GM19043 (cell line): ENCODE measurements at regions not wholly inside any gene's neighbourhood (a gene's known extent, or its start where the extent isn't known, plus 50 kb on each side); places are given as distances from the start of the nearest gene placed in this dataset.
"Not testable (repeated sequence)": the region's sequence is repeated elsewhere in the genome, so short reads cannot be mapped to it uniquely, and the experiment has no call there.

Source experiments
- ATAC-seq: cut with Tn5 transposase; IDR thresholded peaks from one replicate; pipeline ENCODE4 v1.9.1; 2021; ENCODE audit warnings: low read depth; ENCODE audit not compliant: unreplicated experiment

GRCh38 chr10:8304861-8305260, 250.4 kb downstream of the GATA3 start:
- no peak for ATAC-seq

- ATAC-seq = no peak
These were observed 251.6 kb downstream of the GATA3 start for GRCh38 chr10:8305876-8306652.

- ATAC-seq = no peak
These were observed 252.3 kb downstream of the GATA3 start for GRCh38 chr10:8306685-8307364.

- ATAC-seq = no peak
These were observed 256.4 kb downstream of the GATA3 start for GRCh38 chr10:8310930-8311329.

DNA sequence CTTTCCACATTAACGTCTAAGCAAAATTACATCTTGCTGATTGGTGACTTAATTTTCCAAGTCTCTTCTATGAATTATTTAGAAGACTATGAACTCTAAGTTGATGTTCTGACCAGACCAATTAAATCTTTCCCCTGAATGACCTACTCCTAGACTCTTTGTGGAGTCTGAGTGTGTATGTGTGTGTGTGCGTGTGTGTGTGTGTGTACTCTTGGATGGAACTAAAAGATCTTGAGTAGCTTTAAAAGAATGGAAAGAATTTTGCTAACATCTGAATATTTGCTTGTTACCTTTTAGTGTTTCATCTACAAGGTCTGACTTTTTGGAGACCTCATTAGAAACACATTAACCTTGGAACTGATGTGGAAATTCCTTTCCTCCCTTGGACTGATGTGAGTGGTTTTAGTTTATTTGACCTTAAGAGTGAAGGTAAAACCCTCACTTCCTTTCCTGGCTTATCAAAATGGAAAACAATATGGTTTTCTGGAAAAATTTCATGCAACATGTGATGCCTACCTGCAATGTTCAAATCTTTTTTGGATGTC, 257.1 kb downstream of the GATA3 start:
- ATAC-seq = no peak

DNA sequence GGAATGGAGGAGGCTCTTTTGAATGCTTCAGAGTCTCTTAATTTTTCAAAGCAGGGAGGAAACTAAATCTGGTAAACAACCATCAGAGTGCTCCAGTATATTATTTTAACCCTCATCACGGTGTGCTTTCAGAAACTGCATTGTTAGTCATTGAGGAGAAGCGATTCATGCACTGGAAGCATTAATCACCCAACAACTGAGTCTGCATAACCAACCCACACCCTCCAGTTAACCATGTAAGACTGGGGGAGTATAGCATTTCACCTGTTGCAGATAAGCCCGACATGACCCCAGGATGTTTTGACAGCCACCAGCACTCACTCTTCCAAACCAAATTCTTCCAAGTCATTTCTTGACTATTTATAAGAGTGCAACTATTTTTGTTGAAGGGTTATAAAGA, 257.6 kb downstream of the GATA3 start:
- no peak for ATAC-seq

DNA sequence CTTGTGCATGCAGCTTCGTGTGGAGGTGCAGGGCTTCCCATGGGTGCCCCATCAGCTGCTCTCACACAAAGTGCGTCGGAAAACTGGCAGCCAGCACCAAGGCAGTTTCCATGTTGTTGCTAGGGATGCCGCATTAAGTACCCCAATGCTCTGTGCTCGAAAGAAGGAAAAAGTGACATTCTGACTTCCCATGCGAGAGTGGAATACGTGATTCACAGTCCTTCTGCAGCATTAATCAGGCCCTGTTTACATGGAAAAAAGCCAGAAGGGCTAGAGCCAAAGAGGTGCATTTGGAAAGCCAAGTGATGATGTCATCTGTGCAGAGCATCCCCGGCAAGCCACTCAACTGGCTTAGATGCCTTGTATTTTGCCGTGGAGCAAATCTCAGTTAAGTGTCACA, 258.3 kb downstream of the GATA3 start:
- no peak for ATAC-seq

DNA sequence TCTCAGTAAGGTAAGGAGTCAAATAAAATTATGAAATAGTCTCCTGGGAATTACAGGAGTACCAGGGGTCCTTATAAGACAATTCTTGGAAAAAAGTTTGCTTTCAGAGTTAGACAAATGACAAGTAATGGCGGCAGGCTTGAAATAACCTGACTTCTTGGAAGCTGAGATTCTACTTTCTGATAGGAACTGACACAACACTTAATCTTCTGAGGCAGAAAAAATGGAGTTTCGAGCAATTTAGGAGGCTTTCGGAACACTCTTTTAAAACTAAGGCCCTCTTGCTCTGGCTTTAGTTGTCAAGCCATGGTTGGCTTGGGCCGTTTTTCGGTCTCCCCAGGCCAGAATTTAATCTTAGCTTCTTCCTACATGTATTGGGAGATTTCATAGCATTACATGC, 260.0 kb downstream of the GATA3 start:
- ATAC-seq = no peak

DNA sequence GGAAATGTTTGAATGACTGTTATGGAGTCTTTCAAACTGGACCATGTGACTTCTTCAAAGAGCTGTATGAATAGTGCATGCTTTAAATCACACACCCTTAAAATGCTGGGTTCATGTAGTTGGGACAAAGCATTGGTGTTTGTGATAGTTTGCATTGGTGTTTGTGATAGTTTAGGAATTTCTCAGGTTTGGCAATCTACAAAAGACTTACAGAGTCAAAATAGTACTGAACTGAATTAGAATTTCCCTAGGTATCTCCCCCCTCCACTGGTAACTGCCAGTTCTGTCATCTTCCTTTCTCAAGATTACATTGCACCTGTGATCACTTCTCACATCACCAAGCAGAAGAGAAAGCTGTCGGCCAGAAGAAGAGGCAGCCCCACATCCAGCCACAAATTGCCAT, 261.1 kb downstream of the GATA3 start:
- no peak for ATAC-seq

GRCh38 chr10:8316284-8316683, 261.8 kb downstream of the GATA3 start:
- no peak for ATAC-seq

DNA sequence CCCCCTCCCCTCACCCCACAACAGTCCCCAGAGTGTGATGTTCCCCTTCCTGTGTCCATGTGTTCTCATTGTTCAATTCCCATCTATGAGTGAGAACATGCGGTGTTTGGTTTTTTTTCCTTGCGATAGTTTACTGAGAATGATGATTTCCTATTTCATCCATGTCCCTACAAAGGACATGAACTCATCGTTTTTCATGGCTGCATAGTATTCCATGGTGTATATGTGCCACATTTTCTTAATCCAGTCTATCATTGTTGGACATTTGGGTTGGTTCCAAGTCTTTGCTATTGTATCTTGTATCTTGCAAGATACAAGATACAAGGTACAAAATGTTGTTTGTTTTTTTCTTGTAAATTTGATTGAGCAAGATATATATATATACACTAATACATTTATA, 263.9 kb downstream of the GATA3 start:
- not testable (repeated sequence) for ATAC-seq

DNA sequence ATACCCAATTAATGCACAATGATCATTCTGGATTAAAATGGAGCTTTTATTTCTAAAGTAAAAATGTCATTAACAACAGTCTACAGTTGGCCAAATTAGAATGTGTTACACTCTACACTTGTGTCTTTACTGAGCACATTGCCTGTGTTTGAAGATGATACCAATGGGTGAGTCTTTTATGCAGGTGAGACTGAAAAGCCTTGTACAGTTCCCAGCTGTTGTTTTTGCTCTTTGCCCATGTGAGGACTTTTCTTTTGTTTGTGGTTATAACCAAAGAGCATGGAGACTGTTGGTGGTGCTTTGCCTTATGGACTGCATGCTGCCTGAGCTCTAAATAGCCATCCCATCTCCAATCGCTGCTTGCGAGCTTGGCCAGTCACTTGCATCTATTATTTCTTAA, 264.5 kb downstream of the GATA3 start:
- ATAC-seq = no peak

DNA sequence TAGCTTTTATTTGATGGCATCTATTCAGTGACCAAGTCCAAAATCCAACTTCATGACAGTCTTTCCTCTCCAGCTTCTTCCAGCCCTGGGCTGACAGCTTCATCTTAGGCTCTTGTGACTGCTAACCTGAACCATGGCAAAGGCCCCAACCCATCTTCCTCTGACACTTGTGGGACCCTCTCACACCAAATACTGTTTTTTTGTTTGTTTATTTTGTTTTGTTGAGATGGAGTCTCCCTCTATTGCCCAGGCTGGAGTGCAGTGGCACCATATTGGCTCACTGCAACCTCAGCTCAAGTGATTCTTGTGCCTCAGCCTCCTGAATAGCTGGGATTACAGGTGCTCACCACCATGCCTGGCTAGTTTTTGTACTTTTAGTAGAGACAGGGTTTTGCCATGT, 265.2 kb downstream of the GATA3 start:
- ATAC-seq = no peak

- ATAC-seq = no peak
These were observed 267.5 kb downstream of the GATA3 start for GRCh38 chr10:8321990-8322389.

- ATAC-seq = no peak
These were observed 269.1 kb downstream of the GATA3 start for GRCh38 chr10:8323428-8324054.

DNA sequence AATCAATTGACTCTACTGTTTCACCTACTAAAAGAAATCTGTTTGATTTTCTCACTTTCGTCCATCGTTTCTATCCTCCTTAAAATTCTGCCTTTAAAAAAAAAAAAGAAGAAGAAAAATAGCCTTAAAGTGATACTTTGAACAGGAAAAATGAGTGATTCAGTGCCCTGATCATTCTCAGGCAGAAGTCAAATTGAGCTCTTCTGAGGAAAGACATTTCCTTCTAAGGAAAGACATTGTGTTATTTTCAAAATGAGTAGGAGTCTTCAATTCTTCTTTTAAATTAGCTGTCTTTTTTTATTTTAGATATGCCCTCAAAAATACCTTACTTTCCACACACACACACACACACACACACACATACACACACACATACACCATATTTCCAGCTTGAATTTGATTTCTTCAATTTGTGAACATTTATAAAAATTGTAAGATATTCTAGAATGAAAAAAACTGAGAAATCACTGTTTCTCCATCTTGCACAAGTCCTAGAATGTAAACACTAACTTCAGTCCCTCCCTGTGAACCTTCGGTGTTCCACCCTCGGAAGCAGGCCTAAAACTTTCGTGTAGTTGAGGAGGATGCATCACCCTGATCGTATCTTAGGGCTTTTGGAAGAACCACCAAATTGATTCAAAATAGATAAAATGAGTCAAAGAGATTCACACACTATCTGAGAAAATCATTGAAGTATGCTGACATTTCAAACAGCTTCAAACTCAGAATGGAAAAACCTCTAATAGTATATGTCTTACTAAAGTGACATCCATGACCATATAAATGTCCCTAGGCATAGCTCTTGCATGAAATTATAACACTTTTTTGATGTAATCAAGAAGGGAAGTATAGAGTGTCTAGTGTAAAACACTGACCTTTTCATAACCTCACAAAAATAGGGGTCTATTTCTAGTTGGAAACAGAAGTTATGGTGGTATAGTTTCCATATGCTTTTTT, 270.8 kb downstream of the GATA3 start:
- no peak for ATAC-seq

GRCh38 chr10:8326396-8327139, 272.1 kb downstream of the GATA3 start:
- ATAC-seq = no peak

- no peak for ATAC-seq
These were observed 272.6 kb downstream of the GATA3 start for GRCh38 chr10:8327140-8327423.

GRCh38 chr10:8331387-8331786, 276.9 kb downstream of the GATA3 start:
- no peak for ATAC-seq
